ENCODE measurements at regions not wholly inside any gene's neighbourhood (a gene's known extent, or its start where the extent isn't known, plus 50 kb on each side); places are given as distances from the start of the nearest gene placed in this dataset.

DNA sequence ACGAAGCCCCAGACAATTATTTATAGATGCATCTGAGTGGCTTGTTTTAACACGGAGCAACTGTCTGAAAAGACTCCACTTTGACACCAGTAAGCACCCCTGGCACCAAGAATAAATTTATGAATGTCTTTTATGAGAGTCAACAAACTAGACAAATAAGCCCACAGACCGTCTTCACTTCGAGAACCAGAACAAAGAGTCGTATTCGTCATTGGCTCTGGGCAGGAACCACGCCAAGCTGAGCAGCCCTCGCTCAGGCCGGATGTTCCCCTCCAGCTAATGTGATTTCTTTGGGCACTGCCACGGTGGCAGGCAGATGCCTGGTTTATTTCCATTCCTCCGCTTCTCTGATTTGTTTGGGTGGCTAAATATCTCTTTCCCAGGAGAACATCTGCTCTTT is 91.9 kb upstream of the STC2 start:
- H3K4me1 ChIP-seq (ENCODE audit: control insufficient read depth in 1 of 2, insufficient read depth in 2 of 2, low read length in 2 of 2): no peaks in the 10 kb centered on the region
- no peaks in the 10 kb centered on the region for H3K79me2 ChIP-seq (ENCODE audit: insufficient read depth, low read length)
- no peak overlapping the region for H2AFZ ChIP-seq (ENCODE audit: low read depth, low read length, poor library complexity, severe bottlenecking)
- no peaks in the 10 kb centered on the region for H3K36me3 ChIP-seq (ENCODE audit: control insufficient read depth in 1 of 2, insufficient read depth in 2 of 2, low read length in 2 of 2)
- H3K9me3 ChIP-seq (ENCODE audit: control insufficient read depth in 1 of 2, insufficient read depth in 1 of 2, low read depth in 1 of 2, low read length in 2 of 2): peaks cover 0 to 11% of the 10 kb centered on the region in 2 experiments; a peak in 1 of 4 replicates
- H3K9ac ChIP-seq (ENCODE audit: low read length): no peak overlapping the region
- H3K27ac ChIP-seq (ENCODE audit: low read depth, low read length): no peak overlapping the region
- TF ChIP-seq EZH2phosphoT487 (IDR thresholded peaks at IDR 0.05; ENCODE audit: borderline replicate concordance) (no peak), ZNF274 (IDR thresholded peaks at IDR 0.05; ENCODE audit: low read depth, low read length) (no peak), POLR2AphosphoS5 (IDR thresholded peaks at IDR 0.05; ENCODE audit: low read depth, low read length) (no peak), YY1 (IDR thresholded peaks at IDR 0.05; ENCODE audit: extremely low read depth, insufficient replicate concordance, low read depth, low read length) (no peak), SRF (IDR thresholded peaks at IDR 0.05; ENCODE audit: low read depth) (no peak), TCF7L2 (IDR thresholded peaks at IDR 0.05; ENCODE audit: borderline replicate concordance, extremely low read depth, insufficient read depth, insufficient read length) (no peak), ELF1 (IDR thresholded peaks at IDR 0.05; ENCODE audit: borderline replicate concordance, low read depth) (no peak), SP1 (IDR thresholded peaks at IDR 0.05; ENCODE audit: low read depth) (no peak), CEBPB (IDR thresholded peaks at IDR 0.05; ENCODE audit: low read depth) (no peak), FOSL1 (IDR thresholded peaks at IDR 0.05; ENCODE audit: low read depth) (no peak), SIN3A (IDR thresholded peaks at IDR 0.05; ENCODE audit: low read depth) (no peak), RAD21 (IDR thresholded peaks at IDR 0.05; ENCODE audit: low read depth) (no peak)
- TF ChIP-seq, protein P1, sequence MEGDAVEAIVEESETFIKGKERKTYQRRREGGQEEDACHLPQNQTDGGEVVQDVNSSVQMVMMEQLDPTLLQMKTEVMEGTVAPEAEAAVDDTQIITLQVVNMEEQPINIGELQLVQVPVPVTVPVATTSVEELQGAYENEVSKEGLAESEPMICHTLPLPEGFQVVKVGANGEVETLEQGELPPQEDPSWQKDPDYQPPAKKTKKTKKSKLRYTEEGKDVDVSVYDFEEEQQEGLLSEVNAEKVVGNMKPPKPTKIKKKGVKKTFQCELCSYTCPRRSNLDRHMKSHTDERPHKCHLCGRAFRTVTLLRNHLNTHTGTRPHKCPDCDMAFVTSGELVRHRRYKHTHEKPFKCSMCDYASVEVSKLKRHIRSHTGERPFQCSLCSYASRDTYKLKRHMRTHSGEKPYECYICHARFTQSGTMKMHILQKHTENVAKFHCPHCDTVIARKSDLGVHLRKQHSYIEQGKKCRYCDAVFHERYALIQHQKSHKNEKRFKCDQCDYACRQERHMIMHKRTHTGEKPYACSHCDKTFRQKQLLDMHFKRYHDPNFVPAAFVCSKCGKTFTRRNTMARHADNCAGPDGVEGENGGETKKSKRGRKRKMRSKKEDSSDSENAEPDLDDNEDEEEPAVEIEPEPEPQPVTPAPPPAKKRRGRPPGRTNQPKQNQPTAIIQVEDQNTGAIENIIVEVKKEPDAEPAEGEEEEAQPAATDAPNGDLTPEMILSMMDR (IDR thresholded peaks at IDR 0.05 in 2 of 3, conservative IDR thresholded peaks at IDR 0.05 in 1 of 3; ENCODE audit: borderline replicate concordance in 1 of 3, insufficient read depth in 1 of 3, low read depth in 2 of 3, low read length in 2 of 3): no peak
- TF ChIP-seq, protein P2, sequence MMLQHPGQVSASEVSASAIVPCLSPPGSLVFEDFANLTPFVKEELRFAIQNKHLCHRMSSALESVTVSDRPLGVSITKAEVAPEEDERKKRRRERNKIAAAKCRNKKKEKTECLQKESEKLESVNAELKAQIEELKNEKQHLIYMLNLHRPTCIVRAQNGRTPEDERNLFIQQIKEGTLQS (IDR thresholded peaks at IDR 0.05): no peak
- ChIA-PET RAD21 (ENCODE audit: low non-redundant PET in 1 of 2, low total read pairs in 2 of 2, uncharacterized antibody in 2 of 2, unreplicated experiment in 2 of 2) (no interaction called here), POLR2A (no interaction called here), CTCF (no interaction called here)
- H3K27me3 ChIP-seq (ENCODE audit: insufficient read depth, low read length): no peaks in the 10 kb centered on the region
- intact Hi-C loops (cut with micrococcal nuclease): no loop called here
- no peak overlapping the region for H3K4me2 ChIP-seq (ENCODE audit: low read length)
- DNase-seq (ENCODE audit: low read depth, low spot score) (no peak), ATAC-seq (no peak)
- no TSS peak for BruUV-seq (replicated peaks)
- H3K9me2 ChIP-seq (ENCODE audit: insufficient read depth): no peaks in the 10 kb centered on the region
- no peak overlapping the region for H3K4me3 ChIP-seq (replicated peaks in 1 of 2; ENCODE audit: low read depth in 1 of 2, low read length in 2 of 2)
- H4K20me1 ChIP-seq (ENCODE audit: insufficient read depth): no peaks in the 10 kb centered on the region

All from HCT116 (cell line).